HG02870 (cell line): ENCODE measurements at regions not wholly inside any gene's neighbourhood (a gene's known extent, or its start where the extent isn't known, plus 50 kb on each side); places are given as distances from the start of the nearest gene placed in this dataset.

Source experiments
- ATAC-seq: cut with Tn5 transposase; IDR thresholded peaks from one replicate; pipeline ENCODE4 v1.9.1; 2021; ENCODE audit warnings: mild to moderate bottlenecking, moderate library complexity; ENCODE audit not compliant: unreplicated experiment

DNA sequence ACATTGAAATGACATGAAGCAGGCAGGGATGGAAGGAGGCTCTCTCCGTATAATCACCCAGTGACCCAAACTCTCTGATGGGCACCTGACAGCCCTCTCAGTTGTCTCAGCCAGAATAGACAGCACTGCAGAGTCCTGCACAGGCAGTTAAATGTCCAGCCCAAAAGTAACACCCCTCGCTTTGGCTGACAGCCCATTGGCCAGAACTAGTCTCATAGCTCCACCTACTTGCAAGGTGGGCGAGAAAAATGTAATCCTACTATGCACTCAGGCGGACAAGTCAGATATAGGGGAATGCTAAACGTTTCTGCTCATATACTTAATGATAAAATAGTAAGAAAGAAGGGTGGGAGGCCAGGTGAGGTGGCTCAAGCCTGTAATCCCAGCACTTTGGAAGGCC lies 393.5 kb upstream of the JARID2 start:
- no peak for ATAC-seq

DNA sequence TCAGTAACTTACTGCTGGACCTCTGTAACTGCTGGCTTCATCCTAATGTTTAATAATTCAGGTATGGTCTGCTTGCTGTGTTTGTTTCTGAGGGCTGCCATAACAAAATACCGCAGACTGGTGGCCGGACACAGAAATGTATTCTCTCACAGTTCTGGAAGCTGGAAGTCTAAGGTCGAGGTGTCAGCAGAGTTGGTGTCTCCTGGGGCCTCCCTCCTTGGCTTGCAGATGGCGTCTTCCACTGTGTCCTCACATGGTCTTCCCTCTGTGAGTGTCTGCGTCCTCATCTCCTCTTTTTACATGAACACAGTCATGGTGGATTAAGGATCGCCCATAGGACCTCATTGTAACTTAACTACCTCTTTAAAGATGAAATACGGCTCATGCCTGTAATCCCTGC lies 389.7 kb upstream of the JARID2 start:
- no peak for ATAC-seq

DNA sequence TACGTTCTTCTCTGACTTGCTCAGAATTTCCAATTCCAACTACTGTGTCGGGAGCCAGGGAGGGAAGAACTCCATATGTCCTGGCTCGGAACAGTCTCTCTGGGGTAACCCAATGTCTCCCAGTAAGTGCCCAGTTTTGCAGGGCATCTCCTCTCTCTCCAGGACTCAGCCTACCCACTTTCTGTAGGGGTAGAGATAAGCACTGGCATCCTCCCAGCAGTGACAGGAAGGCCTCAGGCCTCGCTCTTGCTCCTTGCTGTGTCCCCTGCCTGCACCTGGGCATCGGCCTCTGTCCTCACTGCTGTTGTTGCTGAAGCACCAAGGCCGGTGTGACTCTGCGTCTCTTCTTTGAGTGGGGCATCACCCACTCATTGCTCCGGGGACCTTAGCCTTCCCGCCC lies 388.9 kb upstream of the JARID2 start:
- ATAC-seq, result no peak

DNA sequence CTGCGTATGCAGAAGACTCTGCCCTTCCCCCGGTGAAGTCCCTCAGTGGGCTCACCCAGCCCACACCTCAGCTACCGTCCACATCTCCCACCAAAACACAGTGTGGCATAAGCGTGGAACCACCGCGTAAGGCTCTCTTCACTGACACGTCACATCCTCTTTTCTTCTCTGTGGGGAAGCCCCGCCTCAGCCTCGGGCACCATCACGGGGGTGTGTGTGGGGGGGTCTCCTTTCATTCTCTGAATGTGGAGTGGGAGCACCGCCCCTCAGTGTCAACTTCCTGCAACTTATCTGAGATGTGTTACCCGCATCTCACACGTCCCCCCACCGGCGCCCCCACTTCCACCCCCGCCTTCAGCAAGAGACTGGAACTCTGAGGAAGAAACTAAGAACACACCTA lies 388.4 kb upstream of the JARID2 start:
- ATAC-seq, result no peak

DNA sequence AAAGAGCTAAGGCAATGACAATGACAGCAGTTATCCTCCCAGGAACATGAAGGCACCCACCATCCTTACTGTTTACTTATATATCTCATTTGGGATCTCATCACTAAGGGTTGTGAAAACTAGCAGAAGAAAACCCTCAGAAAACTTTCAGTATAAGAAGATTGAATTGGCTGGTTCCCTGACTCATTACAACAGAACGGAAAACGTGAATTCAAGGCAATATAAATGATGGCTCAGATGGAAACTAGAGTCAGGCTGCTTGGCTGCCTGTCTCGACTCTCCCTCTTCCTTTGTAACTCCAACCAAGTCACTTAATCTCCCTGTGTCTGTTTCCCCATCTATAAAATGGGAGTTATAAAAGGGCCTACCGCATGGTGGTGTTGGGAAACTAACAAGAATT lies 387.1 kb upstream of the JARID2 start:
- no peak for ATAC-seq

DNA sequence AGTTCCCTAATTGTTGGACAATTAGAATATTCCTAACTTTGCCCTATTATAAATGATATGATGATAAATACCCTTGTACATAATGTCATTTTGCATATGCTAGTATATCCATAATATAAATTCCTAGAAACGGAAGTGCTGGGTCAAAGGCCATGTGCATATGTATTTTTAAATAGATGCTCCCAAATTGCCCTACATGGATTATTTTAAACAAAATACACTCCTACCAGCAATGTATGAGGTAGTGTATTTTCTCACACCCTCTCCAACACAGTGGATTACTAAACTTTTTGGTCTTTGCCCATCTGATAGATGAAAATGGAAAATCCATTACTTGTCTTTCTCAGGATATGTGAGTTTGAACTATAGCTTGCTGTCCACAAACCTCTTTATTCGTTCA lies 385.1 kb upstream of the JARID2 start:
- no peak for ATAC-seq

DNA sequence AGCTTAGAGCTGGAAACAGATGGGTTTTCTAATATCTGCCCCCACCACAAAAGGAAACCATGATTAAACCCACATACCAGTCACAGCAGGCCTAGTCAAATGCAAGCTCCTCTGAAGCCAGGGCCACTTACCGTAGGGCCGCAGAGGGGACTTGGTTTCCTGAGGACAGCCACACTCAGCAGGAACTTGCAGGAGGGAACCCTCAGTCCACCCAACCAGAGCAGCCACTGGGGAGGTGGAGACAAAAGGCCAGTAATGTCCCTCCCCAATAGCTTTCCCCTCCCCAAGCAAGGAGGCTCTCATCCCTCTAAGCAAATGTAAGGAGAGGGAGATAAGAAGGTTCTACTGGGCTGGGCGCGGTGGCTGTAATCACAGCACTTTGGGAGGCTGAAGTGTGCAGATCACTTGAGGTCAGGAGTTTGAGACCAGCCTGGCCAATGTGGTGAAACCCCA lies 384.4 kb upstream of the JARID2 start:
- ATAC-seq, result no peak

DNA sequence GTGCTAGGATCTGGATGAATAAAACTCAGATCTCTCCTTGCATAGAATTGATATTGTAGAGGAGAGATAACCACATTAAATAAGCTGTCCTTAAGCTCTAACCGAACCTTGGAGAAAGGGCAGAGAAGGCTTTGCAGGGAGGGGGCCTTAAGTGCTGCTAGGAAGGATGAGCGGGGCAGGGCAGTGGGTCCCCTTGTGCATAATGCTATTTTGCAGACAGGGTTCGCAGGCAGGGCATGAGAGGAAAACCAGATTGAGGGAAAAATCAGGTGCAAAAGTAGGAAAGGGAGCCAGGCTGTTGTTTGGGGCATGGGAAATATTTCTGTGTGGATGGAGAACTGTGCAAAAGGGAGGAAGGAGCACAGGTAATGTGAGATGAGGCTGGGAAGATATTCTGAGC lies 383.0 kb upstream of the JARID2 start:
- ATAC-seq, result no peak

DNA sequence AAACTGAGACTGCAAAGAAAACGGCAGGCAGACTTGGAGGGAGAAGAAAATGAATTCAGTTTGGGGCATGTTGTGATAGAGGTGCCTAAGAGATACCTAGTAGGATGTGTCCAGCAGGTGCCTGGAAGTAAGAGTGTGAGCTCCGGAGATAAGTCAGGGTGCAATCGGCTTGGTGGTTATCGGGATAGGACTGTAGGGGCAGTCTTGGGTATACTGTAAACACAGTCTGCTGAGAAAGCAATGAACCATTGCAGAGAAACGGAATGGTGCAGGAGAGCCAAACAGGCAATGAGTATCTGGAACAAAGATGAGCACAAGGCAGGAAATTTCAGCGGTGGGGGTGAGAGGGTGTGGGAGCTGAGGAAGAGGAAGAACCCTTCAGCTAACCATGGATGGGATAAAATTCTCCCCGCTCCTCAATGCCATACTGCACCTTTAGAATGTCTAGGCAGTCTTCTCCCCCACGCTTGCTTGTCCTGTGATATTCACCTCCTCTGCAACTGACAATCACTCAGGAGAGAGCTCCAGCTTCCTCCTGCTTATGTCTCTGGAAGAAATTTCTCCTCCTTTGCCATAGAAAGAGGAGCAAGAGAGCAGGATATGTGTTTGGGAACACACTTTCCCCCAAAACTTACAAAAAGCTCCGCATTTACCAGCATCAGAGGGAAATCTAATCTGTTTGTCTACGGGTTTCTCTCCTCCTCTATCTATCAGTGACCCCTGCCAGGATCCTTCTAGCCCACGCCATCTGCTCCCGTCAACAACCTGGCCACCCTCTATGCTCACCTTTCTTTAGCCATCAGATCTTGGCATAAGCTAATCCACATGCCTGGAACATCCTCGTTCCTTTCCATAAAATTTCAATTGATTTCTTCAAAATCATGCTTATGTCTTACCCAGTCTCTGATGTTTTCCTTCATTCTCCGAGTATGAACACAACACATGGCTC lies 381.7 kb upstream of the JARID2 start:
- no peak for ATAC-seq

DNA sequence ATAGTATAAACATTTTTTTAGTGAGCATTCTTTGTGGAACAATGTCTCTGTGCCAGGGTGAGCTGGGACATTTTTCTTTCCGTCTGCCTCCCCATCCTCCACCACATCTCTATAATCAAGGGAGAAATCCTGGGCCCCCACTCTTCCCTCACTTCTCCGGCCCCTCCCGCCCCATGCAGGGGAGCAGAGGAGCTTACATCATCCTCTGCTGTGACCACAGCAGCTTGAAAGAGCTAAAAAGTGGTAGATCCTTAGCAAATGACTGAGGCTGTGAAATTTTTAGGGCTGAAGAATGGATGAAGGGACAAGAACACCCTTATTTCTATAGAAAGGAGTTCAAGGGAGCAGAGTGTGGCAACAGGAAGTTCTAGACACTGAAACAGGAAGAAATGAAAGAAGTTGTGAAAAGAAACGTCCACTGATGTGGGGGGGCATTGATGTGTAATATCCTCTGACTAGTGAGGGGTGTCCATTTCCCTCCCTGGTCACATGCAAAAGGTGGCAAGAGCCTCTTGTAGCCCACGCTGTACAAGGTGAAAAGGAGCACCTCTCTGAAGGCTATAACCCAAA lies 380.3 kb upstream of the JARID2 start:
- ATAC-seq, result no peak

DNA sequence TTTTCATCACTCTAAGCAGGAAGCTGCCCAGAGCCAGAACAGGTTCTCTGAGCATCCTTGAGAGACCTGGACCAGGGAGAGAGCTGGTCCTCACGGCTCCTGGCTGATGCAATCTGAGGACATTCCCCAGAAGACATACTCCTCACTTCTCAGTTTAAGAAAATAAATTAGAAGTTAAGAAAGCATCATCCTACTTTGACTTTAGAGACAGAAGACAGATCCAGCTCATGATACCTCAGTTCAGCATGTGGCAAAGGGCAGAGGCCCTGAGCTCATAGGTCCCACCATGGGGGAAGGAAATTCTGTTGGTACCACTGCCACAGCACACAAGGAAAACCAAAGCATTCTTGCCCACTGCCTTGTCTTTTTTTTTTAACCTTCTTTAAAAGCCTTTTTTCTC lies 378.1 kb upstream of the JARID2 start:
- no peak for ATAC-seq

DNA sequence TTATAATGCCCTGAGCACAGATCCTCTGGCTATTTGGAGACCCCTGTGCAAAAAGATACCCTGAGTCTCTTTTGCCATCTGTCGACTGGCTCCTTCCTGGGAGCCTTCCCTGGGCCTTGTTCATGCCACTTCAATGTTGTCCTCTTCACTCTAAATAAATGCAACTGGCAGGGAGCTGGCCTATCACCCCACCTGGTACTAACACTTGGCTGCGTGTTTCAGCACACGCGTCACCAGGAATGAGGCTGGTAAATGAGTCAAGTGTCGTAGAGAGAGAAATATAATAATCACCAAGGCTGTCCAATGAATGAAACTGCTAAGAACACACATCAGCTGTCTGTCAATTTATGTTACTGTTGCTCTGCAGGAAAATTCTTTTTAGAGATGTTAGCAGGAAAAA lies 374.6 kb upstream of the JARID2 start:
- ATAC-seq, result no peak

DNA sequence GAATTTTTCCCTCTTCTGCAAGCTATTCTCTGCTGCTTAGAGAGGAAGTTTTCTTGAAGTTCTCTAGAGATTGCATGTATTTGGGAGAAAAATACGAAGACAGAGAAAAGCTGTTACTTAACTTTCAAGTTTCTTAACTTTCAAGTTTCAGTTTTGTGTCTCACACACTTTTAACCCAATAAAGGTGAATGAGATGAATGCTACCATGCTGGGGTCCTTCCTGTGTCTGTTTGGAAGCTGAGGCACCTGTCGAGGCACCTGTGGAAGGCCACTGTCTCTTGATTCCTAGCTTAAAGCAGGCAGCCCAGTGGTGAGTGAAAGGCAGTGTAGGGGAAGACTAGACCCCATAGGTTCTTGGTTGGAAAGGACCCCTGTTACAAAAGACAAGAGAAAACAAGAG lies 372.8 kb upstream of the JARID2 start:
- ATAC-seq, result no peak

DNA sequence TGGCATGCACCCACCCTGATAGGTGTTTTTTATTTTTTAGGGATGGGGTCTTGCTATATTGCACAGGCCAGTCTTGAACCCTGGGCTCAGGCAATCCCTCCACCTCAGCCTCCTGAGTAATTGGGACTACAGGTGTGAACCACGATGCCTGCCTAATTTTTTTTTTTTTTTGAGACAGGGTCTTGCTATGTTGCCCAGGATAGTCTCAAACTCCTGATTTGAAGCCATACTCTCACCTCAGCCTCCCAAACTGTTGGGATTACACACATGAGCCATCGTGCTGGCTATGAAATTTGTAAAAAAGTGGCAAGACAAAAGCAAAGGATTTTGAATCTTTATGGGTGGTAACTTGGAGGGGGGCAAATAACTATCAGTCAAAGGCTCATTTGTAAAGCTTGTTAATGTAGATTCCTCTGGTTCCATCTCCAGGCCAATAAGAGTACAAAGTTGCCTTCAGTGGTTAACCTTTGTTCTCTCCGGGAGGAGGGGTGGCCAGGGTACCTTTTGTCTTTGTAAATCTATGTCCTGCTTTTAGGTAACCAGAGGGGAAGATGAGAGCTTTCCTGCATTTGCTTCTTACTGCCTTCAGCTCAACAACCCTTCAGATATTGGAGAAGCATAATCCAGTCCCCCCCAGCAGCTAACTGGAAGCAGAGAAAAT lies 372.0 kb upstream of the JARID2 start:
- ATAC-seq, result no peak

DNA sequence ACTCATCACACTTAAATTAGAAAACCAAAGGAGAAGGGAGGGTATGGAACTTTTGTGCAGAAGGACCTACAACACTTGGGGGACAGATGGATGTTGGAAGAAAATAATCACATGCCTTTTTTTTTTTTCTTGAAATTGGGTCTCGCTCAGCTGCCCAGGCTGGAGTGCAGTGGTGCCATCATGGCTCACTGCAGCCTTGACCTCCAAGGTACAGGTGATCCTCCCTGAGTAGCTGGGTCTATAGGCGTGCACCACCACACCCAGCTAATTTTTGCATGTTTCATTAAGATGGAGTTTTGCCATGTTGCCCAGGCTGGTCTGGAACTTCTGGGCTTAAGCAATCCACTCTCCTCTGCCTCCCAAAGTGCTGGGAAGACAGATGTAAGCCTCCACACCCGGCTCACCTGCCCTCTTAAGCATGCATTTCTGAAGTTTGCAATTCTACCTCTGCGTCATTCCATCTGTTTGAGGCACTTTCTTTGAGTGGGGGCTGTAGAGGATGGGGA lies 370.8 kb upstream of the JARID2 start:
- ATAC-seq, result no peak

DNA sequence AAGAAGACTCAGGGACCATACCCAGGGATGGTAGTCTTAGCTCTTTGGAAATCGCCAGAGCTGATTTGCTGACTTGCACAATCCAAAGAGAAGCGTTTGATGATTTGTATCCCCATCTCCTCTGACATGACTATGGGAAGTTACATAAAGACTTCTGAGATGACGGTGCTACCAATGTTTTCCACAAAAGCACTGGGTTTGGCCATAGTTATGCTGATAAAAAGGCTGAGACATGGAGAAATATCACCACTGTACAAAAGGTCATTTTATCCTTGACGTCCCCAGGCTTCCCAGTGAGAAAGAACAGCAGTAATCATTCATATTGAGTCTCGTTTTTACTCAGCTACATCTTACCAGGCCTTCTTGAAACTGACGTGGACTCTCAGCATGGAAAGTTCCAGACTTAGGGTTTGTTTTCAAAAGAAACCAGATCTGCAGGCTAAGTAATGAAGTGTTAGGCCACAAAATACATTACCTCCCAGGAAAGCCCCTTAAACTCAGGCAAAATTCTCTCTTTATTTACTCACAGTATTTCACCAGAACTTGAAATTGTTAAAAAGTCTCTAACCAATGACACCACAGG lies 370.3 kb upstream of the JARID2 start:
- ATAC-seq, result peak; percentile 60

DNA sequence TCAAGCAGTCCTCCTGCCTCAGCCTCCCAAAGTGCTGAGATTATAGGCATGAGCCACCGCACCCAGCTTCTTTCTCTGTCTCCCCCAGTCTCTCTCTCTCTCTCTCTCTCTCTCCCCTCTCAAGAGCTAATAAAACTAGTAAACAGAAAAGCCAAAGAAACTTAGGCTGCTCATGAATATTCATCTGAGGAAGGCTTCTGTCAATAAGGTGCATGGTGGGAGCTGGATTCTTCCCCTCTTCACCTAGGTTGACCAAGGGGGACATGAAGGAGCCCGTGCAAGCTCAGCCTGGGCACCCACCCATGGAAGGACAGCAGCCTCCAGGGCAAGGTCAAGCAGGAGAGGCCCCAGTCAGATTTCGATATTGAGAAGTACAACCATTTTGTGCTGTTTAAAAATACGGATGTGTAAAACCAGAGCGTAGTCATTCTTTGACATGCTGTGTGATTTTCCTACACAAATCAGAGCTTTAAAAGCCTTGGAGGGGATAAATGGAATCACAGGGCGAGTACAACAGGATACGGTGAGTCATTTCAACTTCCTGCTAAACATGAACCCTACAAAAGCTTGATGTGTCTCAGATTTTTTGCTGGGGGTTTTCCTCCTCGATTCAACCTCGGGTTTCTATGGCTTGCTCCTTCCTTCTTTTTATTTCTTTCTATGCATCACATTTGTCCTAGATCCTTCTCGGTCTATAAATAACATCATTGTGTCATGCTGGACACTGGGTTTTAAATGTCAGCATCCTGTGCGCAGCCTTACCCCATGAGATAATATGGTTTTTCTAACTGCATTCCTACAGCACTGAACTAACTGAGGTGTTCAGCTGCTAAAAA lies 368.9 kb upstream of the JARID2 start:
- ATAC-seq, result peak; percentile 46

DNA sequence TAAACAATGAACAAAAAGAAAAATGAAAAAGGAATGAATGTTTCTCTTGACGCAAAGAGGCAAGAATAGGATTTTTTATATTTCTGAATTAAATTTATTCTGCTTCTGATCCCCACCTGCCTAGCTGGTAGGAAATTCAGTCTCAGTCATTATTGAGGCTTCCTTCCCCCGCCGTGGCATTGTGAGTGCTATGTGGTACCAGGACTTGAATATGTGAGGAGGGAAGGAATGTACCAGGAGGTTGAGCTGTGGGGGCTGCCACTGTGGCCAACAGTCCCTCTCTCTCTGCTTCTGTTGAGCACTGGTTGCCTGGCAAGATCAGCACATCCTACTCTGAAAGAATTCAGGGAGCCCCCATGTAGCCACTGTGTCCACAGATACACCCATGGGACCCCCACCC lies 368.1 kb upstream of the JARID2 start:
- ATAC-seq, result no peak

DNA sequence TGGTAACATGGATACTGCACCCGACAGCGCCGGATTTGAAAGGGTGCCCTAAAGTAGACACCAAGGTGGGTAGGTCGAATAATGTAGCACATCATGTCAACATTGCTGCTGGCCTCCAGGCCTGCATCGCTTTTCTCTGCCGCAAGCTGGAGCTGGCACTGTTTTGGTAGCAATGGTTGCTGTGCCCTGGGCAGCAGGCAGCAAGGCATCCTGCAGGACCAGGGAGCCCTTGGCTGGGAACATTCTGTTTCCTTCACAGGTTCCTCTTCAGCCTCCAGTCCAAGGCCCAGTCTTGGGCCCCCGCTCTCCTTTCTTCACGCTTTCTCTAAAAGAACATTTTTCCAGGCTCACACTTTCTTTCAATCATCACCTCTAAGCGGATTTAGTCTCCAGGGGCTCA lies 365.8 kb upstream of the JARID2 start:
- no peak for ATAC-seq

DNA sequence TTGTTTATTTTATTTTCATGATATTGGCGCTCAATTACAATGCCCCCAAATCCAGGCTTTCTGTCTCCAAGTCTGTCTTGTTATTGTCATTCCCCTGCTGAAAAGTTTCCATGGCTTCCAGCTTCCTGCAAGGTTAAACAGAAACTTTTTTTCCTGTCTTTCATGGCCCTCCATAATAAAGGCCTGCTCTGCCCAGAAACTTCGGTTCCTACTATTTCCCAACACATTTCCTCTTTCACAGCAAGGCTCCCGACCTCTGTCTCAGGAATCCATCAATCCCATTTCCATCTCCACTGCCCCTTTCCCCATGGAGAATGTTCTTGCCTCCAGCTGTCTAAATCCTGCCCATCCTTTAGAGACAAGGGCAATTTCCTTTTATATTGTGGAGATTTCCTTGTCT lies 365.2 kb upstream of the JARID2 start:
- no peak for ATAC-seq

DNA sequence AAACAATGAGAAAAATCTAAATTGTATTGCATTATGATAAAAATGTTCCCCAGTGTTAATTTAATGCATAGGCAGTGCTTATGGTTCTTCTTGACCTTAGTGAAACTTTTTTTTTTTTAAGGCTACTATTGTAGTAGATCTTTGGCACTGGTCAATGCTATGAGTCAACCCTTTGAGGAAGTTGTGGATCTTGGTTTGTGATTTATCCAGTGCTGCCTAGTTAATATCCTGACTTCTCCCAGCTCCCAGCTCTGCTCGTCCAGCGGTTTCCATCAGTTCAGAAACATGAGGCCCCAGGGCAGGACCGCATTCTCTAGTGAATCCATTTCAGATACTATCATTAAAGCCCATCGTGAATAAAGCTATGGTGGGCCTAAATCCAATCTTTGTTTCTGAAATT lies 364.5 kb upstream of the JARID2 start:
- no peak for ATAC-seq
